Left lobe of liver (tissue), 2 donors: ENCODE measurements at regions not wholly inside any gene's neighbourhood (a gene's known extent, or its start where the extent isn't known, plus 50 kb on each side); places are given as distances from the start of the nearest gene placed in this dataset.
A peak's percentile ranks its signal among the peaks of the same experiment; 100 is the strongest.

Experiments used
- ATAC-seq: fragments of 200-7000 bp; cut with Tn5 transposase; one replicate; pipeline ENCODE4 v1.9.1; 2020; ENCODE audit warnings: mild to moderate bottlenecking, moderate library complexity
- DNase-seq: peaks from one replicate; pipeline ENCODE4 v3.0.0-alpha.2; 2020; ENCODE audit warnings: low spot score
- donor health status: DM: no; HTN: no; CAD: no; lungs with moderate emphysema.
- donor health status: DM: no; HTN: yes; CAD: no.

GRCh38 chr5:97666783-97667182 is 483.7 kb upstream of the RIOK2 start:
- ATAC-seq (no peak), DNase-seq (no peak)

DNA sequence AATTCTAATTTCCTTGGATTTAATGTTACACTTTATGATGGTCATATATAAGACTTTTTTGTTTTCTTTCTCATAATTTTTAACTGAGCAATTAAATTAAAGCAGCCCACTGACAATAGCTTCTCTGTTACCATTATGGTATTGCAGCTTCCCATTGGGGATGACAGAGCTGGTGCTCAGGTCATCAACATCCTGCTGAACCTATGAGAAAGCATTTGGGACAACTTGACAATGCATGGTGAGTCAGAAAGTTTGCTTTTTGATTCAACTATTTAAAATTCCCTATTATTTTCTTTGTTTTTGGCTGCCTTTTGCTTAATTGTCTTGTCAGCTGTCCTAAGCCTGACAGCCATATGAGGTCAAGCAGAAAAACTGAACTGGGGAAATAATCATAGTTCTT is 487.4 kb upstream of the RIOK2 start:
- no peak for ATAC-seq
- no peak for DNase-seq

- ATAC-seq (no peak), DNase-seq (no peak)
Measured at GRCh38 chr5:97676608-97677007, 493.6 kb upstream of the RIOK2 start.

DNA sequence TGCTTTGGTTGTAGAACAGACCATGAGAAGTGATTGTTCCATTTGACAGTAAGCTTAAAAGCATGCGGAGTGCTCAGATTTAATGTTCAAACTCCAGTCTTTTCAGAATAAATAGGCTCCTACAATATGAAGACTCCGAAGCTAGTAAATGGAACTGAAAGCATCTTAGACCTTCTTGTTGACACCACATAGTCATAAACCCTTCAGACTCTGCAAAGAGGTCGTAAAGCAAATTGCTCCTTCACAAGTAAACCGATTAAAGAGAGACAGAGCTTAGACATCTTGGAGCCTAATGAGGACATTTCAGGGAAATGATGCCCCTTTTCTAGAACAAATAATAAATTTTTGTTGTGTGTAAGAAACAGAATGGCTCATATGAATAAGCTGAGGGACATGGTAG is 511.0 kb upstream of the RIOK2 start:
- no peak for ATAC-seq

GRCh38 chr5:97714424-97714823 is 531.4 kb upstream of the RIOK2 start:
- DNase-seq = no peak
- no peak for ATAC-seq

More for the DNA sequence above, 511.0 kb upstream of the RIOK2 start:
- no peak for DNase-seq

- no peak for DNase-seq
- ATAC-seq = no peak
Measured at GRCh38 chr5:97726106-97726505, 543.1 kb upstream of the RIOK2 start.

DNA sequence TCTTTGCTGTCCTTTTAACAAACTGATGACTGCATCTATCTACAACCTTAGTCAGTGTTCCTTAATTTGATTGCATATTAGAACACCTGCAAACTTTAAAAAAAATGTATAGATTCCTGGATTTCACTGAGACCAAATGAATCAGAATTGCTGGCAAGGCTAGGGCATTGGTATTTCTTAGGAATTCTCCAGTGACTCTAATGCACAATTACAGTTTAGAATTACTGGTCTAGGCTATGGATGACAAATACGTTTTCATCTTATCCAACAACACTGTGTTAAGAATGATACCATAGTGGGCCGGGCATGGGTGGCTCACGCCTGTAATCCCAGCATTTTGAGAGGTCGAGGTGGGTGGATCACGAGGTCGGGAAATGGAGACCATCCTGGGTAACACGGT is 545.9 kb upstream of the RIOK2 start:
- ATAC-seq (no peak), DNase-seq (no peak)

GRCh38 chr5:97729938-97730337 is 546.9 kb upstream of the RIOK2 start:
- no peak for ATAC-seq
- DNase-seq = no peak

DNA sequence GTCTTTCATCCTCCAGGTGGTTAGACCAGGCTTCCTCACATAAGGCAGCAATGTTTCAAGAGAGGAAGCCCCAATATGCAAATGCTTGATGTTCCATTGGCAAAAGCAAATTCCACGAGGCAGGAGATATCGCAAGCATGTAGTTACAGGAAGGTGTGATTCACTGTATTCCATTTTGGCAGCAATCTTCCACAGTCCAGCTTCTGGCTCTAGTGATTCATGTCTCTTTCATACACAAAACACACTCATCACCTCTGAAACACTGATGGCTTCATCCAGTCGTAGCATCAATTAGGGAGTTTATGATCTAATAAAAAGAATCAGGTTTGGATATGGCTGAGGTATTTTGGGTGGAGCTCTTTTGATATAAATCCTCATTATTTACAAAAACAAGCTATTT is 552.2 kb upstream of the RIOK2 start:
- no peak for ATAC-seq

GRCh38 chr5:97737608-97738007 is 554.6 kb upstream of the RIOK2 start:
- no peak for DNase-seq
- ATAC-seq = no peak

More for the DNA sequence above, 552.2 kb upstream of the RIOK2 start:
- no peak for DNase-seq

DNA sequence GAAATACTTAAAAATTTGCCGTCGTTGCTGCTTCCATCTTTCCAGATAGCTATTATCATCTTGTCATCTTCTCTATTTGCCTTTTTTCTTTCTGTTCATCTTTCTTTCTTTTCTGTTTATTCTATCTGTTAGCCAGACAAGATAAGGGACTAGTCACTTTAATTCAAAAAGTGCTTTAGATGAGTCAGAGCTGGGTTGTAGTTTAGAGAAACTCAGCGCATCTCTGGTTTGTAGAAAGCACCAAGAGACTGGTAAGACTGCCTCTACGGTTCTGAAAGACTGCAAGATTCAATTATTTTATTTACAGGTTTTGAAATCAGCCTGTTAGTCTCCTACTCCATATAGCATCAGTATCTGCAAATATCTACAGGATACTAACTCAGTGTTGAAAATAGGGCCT is 562.8 kb upstream of the RIOK2 start:
- ATAC-seq = no peak
- DNase-seq = no peak

GRCh38 chr5:97750576-97750975 is 567.5 kb upstream of the RIOK2 start:
- DNase-seq = no peak
- ATAC-seq = no peak

GRCh38 chr5:97751540-97751939 is 568.5 kb upstream of the RIOK2 start:
- ATAC-seq (no peak), DNase-seq (no peak)

DNA sequence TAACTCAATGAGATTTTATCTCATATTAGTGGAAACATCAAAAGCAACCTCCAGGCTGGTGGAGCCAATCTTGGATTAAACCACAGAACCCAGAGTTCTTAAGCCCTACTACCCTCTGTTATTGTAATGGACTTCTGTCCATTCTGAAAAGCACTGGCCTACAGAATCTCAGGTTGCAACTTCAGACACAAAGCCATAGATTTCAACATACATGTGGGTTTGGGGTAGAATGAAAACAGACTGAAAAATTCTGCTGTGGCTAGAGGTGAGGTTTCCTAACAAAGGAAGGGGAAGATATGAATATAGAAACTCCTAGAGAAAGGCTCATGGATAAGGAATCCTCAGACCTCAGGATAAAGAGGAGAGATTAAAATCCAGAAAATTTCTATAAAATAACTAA is 569.8 kb upstream of the RIOK2 start:
- DNase-seq (no peak), ATAC-seq (no peak)

DNA sequence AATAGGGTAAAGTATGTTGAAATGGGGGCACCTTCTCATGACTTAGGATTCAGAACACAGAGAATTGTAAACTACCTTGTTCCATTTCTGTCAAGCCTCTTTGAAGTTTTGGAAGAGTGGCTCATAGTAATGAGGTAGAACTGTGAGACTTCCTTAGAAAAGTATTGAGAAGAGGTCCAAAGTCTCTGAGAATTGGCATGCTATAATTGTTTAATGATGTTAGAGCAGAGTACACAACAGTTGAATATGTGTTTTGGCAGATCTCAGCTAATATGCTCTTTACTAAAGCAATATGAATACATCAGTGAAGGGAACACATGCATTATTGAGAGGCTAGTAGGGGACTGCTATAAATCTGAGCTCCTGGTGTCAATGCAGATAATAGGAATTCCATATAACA is 579.4 kb upstream of the RIOK2 start:
- ATAC-seq (peak; percentile 30), DNase-seq (no peak)

GRCh38 chr5:97764700-97765099 is 581.7 kb upstream of the RIOK2 start:
- DNase-seq (no peak), ATAC-seq (no peak)

DNA sequence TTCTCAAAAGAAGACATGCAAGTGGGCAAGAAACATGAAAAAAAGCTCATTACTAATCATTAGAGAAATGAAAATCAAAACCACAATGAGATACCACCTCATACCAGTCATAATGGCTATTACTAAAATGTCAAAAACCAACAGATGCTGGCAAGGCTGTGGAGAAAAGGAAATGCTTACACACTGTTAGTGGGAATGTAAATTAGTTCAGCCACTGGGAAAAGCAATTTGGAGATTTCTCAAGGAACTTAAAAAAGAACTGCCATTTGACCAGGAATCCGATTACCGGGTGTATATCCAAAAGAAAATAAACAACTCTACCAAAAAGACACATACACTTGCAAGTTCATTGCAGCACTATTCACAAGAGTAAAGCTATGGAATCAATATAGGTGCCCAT is 595.4 kb upstream of the RIOK2 start:
- ATAC-seq (no peak), DNase-seq (no peak)

DNA sequence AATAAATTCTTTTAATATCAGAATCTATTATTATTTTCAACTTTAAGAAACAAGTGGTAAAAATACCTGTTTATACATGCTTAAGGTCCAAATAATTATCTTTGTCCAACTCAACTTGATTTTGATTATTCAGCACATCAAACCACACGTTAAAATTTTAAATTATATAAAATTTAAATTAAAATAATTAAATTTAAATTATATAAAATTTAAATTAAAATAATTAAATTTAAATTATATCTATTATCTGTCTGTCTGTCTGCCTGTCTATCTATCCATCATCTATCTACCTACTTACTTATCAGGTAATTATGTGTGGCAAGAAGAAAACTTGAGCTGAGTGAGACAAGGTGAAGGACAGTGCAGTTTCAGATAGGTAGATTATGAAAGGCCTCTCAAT is 605.3 kb upstream of the RIOK2 start:
- ATAC-seq (no peak), DNase-seq (no peak)

- no peak for DNase-seq
- ATAC-seq = no peak
Measured at GRCh38 chr5:97797994-97798451, 615.0 kb upstream of the RIOK2 start.

DNA sequence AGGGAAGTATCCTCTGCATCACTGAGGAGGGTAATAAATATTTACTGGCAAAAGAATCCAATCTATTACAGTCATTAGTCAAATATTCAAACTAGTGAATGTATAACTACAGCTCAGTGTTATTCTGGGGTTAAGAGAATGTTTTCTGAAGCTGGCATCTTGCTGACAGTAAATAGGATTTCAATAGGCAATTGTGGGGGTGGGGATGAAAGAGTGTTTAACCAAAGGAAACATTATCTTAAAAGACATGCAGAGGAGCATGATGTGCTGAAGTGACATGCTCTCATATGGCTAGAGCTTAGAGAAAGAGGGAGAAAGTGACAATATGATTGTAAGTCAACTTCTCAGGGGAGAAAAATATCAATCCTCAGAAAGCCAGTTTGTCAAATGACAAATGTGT is 618.4 kb upstream of the RIOK2 start:
- ATAC-seq (no peak), DNase-seq (no peak)

GRCh38 chr5:97820138-97820537 is 637.1 kb upstream of the RIOK2 start:
- no peak for DNase-seq
- ATAC-seq = no peak

DNA sequence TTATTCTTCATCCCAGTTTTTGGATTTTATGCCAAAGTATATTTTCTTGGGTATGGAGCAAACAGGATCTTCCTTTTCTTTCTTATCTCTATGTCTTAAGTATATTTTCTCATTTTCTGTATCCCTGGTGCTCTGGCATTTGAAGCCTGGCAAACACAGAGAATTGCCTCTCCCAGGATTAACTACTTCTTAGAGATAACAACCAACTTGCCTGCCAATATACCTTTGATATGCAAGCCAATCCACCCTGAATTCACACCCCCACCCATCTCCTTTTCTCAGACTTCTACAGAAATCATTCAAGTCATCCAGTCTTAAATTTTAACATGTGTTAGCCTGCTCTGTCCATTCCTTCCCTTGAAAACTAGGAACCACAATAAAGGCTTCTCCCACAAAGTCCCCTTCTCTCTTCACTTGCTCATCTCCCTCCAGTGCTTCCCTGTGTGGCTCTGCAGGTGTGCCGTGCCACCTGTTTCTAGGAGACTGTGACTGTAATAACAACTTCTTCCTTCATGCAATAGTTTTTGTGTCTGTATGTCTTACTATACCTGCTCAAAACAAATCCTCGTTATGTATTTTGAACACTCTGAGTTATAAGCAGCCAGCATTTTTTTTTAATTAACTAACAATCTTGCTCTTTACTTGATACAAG is 649.7 kb upstream of the RIOK2 start:
- no peak for DNase-seq
- ATAC-seq = no peak

GRCh38 chr5:97834561-97834960 is 651.5 kb upstream of the RIOK2 start:
- DNase-seq (no peak), ATAC-seq (no peak)
